SK-N-SH (cell line): ENCODE measurements at regions not wholly inside any gene's neighbourhood (a gene's known extent, or its start where the extent isn't known, plus 50 kb on each side); places are given as distances from the start of the nearest gene placed in this dataset.
A peak's percentile ranks its signal among the peaks of the same experiment; 100 is the strongest.

Source experiments
- CTCF ChIA-PET: fragments of 300-600, 350-600 bp; formaldehyde crosslinking; extraction: SDS; loops from one replicate; lab custom pipeline; 2021; lab: Yijun Ruan, JAX
- POLR2A ChIA-PET: fragments of 350-600 bp; sonication (Branson Sonifier 250); formaldehyde crosslinking; extraction: SDS; loops from one replicate; lab custom pipeline; 2020; ENCODE audit warnings: antibody characterized with exemption, inconsistent platforms; lab: Yijun Ruan, JAX
- DNase-seq: peaks from one replicate; pipeline ENCODE4 v3.0.0; 2012
- H2AFZ ChIP-seq: fragments of 200-600 bp; sonication (generic); 2 replicates; pipeline ENCODE4 v1.8.1; 2016; ENCODE audit warnings: antibody characterized with exemption, mild to moderate bottlenecking, low read depth
- H3F3A ChIP-seq: fragments of 200-600 bp; sonication (generic); replicated peaks from 2 replicates; pipeline ENCODE3; 2016; ENCODE audit warnings: antibody characterized with exemption, mild to moderate bottlenecking; ENCODE audit not compliant: insufficient read depth
- H3K27ac ChIP-seq, 2 experiments: fragments of 200-500 bp in 1 of 2; fragments of 200-600 bp in 1 of 2; sonication (Bioruptor generic) in 1 of 2; sonication (generic), shearing (Covaris generic) in 1 of 2; 2 replicates each; pipeline versions ENCODE4 v1.5.1 to v1.6.1; 2014 to 2016; ENCODE audit warnings: low read depth in 2 of 2, inconsistent platforms in 1 of 2, low read length in 1 of 2, mild to moderate bottlenecking in 1 of 2, mixed read lengths in 1 of 2
- H3K27me3 ChIP-seq: fragments of 200-600 bp; sonication (generic), shearing (Covaris generic); 2 replicates; pipeline ENCODE4 v1.6.1; 2016; ENCODE audit warnings: mixed run types; ENCODE audit not compliant: insufficient read depth
- H3K36me3 ChIP-seq, 2 experiments: fragments of 200-500 bp in 1 of 2; fragments of 200-600 bp in 1 of 2; sonication (Bioruptor generic) in 1 of 2; sonication (generic) in 1 of 2; replicated peaks in 1 of 2; 2 replicates each; pipeline versions ENCODE3 to v1.5.1; 2014 to 2016; ENCODE audit warnings: low read length in 1 of 2, mild to moderate bottlenecking in 1 of 2; ENCODE audit not compliant: insufficient read depth in 2 of 2, control insufficient read depth in 1 of 2
- H3K4me1 ChIP-seq, 2 experiments: fragments of 200-500 bp in 1 of 2; fragments of 200-600 bp in 1 of 2; sonication (Bioruptor generic) in 1 of 2; sonication (generic), shearing (Covaris generic) in 1 of 2; 2 replicates each; pipeline versions ENCODE4 v1.5.1 to v1.6.1; 2014 to 2016; ENCODE audit warnings: low read depth in 1 of 2, low read length in 1 of 2, mixed run types in 1 of 2; ENCODE audit not compliant: insufficient read depth in 2 of 2, control insufficient read depth in 1 of 2
- H3K4me2 ChIP-seq: fragments of 200-600 bp; sonication (generic), shearing (Covaris generic); 2 replicates; pipeline ENCODE4 v1.6.1; 2017; ENCODE audit warnings: mixed run types
- H3K4me3 ChIP-seq, 2 experiments: fragments of 200-500 bp in 1 of 2; fragments of 200-600 bp in 1 of 2; sonication (Bioruptor generic) in 1 of 2; sonication (generic), shearing (Covaris generic) in 1 of 2; 2 replicates each; pipeline versions ENCODE4 v1.5.1 to v1.8.1; 2014 to 2016; ENCODE audit warnings: low read depth in 2 of 2, inconsistent platforms in 1 of 2, low read length in 1 of 2, mild to moderate bottlenecking in 1 of 2, mixed read lengths in 1 of 2, moderate library complexity in 1 of 2
- H3K79me2 ChIP-seq: fragments of 200-600 bp; sonication (generic); 2 replicates; pipeline ENCODE4 v1.8.1; 2017; ENCODE audit warnings: mild to moderate bottlenecking; ENCODE audit not compliant: insufficient read depth
- H3K9ac ChIP-seq: fragments of 200-600 bp; sonication (generic); 2 replicates; pipeline ENCODE4 v1.6.1; 2017; ENCODE audit warnings: mixed run types
- H3K9me2 ChIP-seq: fragments of 200-600 bp; sonication (generic); 2 replicates; pipeline ENCODE4 v1.6.1; 2017; ENCODE audit warnings: mixed run types
- H3K9me3 ChIP-seq: fragments of 200-600 bp; sonication (generic); 2 replicates; pipeline ENCODE4 v1.6.1; 2017; ENCODE audit warnings: mixed run types, mild to moderate bottlenecking, moderate library complexity
- H4K20me1 ChIP-seq: fragments of 200-600 bp; sonication (generic); 2 replicates; pipeline ENCODE4 v1.6.1; 2017; ENCODE audit warnings: mild to moderate bottlenecking, mixed run types; ENCODE audit not compliant: insufficient read depth
- EZH2phosphoT487 ChIP-seq: fragments of 200-600 bp; sonication (generic); IDR thresholded peaks from 2 replicates; pipeline ENCODE4 v1.6.1; 2017; ENCODE audit warnings: low read depth, mixed run types, mild to moderate bottlenecking, antibody characterized with exemption, moderate library complexity, borderline replicate concordance
- FOSL2 ChIP-seq: IDR thresholded peaks from 2 replicates; pipeline ENCODE4 v1.4.0; 2012; ENCODE audit warnings: low read depth, mild to moderate bottlenecking, moderate library complexity, borderline replicate concordance
- FOXJ3 ChIP-seq: sonication (generic); formaldehyde crosslinking; IDR thresholded peaks from 2 replicates; pipeline ENCODE4 v1.5.1; 2020; ENCODE audit warnings: mild to moderate bottlenecking, missing genetic modification reagents
- GABPA ChIP-seq: IDR thresholded peaks from 2 replicates; pipeline ENCODE4 v1.4.0; 2012; ENCODE audit warnings: low read depth, mild to moderate bottlenecking
- MEF2A ChIP-seq: IDR thresholded peaks from 2 replicates; pipeline ENCODE4 v1.4.0; 2012; ENCODE audit warnings: low read depth, borderline replicate concordance
- NFIC ChIP-seq: IDR thresholded peaks from 2 replicates; pipeline ENCODE4 v1.4.0; 2012; ENCODE audit warnings: borderline replicate concordance
- REST ChIP-seq: IDR thresholded peaks from 2 replicates; pipeline ENCODE4 v1.6.1; 2012; ENCODE audit warnings: mild to moderate bottlenecking, low read depth, low read length, moderate library complexity
- TCF12 ChIP-seq: IDR thresholded peaks from 2 replicates; pipeline ENCODE4 v1.4.0; 2012
- TEAD4 ChIP-seq: IDR thresholded peaks from 2 replicates; pipeline ENCODE4 v1.4.0; 2012; ENCODE audit warnings: mild to moderate bottlenecking, borderline replicate concordance; ENCODE audit not compliant: insufficient read depth
- YY1 ChIP-seq: IDR thresholded peaks from 2 replicates; pipeline ENCODE4 v1.4.0; 2012; ENCODE audit warnings: low read depth, mild to moderate bottlenecking
- ZBTB33 ChIP-seq: IDR thresholded peaks from 2 replicates; pipeline ENCODE4 v1.4.0; 2012; ENCODE audit warnings: low read depth, borderline replicate concordance
- WGBS: methylation state at CpG from one replicate; pipeline ENCODE4 v1.1.6; 2017; ENCODE audit warnings: low lambda C conversion rate; 5-methylcytosine and 5-hydroxymethylcytosine counted together
- TF ChIP-seq, protein P1 (sequence below): fragments of 200-600 bp; sonication (generic); IDR thresholded peaks from 2 replicates; pipeline ENCODE4 v1.6.1; 2017; ENCODE audit warnings: antibody characterized with exemption, mild to moderate bottlenecking, moderate library complexity
- TF ChIP-seq, protein P2 (sequence below): IDR thresholded peaks from 2 replicates; pipeline ENCODE4 v1.4.0; 2012; ENCODE audit warnings: low read depth, borderline replicate concordance

GRCh38 chr6:28727559-28728211 lies 196.1 kb downstream of the TRIM27 start:
- H3K27ac ChIP-seq: no peak overlapping the region
- H3K4me1 ChIP-seq: peaks cover 4 to 6% of the 10 kb centered on the region in 2 experiments; a peak in 2 of 4 replicates
- peaks cover 30% of the 10 kb centered on the region for H3K27me3 ChIP-seq
- H3K4me3 ChIP-seq: peak overlapping the region; percentile 69 to 93; a peak in 3 of 4 replicates
- no peak for DNase-seq
- POLR2A ChIA-PET: no interaction called here
- no peaks in the 10 kb centered on the region for H3K79me2 ChIP-seq
- no peak overlapping the region for H3K9ac ChIP-seq
- 23% methylated on average over 9 of the region's 9 CpGs for WGBS
- H4K20me1 ChIP-seq: no peaks in the 10 kb centered on the region
- H3F3A ChIP-seq: peaks cover 20% of the 10 kb centered on the region
- H3K4me2 ChIP-seq: peak overlapping the region; percentile 92
- peak overlapping the region; percentile 99; the same call in 1 of the 2 replicates for H2AFZ ChIP-seq
- no peaks in the 10 kb centered on the region for H3K36me3 ChIP-seq
- no peak for TF ChIP-seq FOXJ3 (CRISPR knock-in tag)
- TF ChIP-seq NFIC: no peak
- no peaks in the 10 kb centered on the region for H3K9me3 ChIP-seq
- H3K9me2 ChIP-seq: no peaks in the 10 kb centered on the region
- CTCF ChIA-PET: interaction anchor here (0.7 to 2.5 kb wide), 7 partner anchors 9 to 699 kb away, joined by 3 to 5 read pairs (median 3); no protein-coding TSS in a partner anchor

DNA sequence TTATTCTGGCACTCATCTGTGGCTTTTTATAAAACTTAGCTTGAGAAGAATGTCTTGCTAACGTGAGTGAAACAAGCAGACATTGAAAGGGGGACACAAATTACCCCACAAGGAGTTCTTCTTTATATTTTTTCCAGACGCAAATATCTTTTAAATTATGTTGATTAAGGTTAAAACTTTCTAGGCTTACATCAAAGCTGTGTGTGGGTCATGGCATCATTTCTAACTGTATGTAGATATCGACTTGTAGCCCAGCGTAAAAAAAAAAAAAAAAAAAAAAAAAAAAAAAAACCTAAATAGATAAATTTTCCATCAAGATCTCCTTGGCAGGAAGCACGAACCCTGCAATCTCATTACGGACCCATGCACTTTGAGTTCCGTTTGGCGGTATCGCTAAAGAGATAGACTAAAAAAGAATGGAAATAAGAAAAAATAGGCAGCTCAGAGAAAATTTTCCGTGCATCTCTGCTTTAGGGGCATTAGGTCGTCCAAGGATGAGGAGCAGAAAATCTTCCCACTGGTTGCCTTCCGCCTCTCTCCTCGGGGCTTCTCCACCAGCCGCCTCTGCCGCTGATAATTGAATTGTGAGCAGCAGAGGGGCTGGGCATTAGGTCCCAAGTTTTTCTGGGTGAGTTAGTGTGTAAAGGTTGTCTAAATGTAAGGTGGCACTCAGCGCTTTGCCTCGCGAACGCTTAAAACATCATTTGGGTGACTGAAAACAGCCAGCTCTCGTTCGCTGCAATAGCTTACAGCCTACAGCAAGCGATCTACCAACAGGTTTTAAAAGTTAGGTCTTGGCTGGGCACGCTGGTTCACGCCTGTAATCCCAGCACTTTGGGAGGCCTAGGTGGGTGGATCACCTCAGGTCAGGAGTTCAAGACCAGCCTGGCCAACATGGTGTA lies 194.0 kb downstream of the TRIM27 start:
- WGBS: 6% methylated on average over 24 of the region's 24 CpGs
- TF ChIP-seq FOSL2 (no peak), YY1 (no peak), EZH2phosphoT487 (no peak), TEAD4 (no peak), NFIC (no peak), REST (no peak), MEF2A (no peak), TCF12 (no peak), ZBTB33 (no peak), GABPA (no peak)
- TF ChIP-seq, protein P1, sequence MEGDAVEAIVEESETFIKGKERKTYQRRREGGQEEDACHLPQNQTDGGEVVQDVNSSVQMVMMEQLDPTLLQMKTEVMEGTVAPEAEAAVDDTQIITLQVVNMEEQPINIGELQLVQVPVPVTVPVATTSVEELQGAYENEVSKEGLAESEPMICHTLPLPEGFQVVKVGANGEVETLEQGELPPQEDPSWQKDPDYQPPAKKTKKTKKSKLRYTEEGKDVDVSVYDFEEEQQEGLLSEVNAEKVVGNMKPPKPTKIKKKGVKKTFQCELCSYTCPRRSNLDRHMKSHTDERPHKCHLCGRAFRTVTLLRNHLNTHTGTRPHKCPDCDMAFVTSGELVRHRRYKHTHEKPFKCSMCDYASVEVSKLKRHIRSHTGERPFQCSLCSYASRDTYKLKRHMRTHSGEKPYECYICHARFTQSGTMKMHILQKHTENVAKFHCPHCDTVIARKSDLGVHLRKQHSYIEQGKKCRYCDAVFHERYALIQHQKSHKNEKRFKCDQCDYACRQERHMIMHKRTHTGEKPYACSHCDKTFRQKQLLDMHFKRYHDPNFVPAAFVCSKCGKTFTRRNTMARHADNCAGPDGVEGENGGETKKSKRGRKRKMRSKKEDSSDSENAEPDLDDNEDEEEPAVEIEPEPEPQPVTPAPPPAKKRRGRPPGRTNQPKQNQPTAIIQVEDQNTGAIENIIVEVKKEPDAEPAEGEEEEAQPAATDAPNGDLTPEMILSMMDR: no peak
- TF ChIP-seq, protein P2, sequence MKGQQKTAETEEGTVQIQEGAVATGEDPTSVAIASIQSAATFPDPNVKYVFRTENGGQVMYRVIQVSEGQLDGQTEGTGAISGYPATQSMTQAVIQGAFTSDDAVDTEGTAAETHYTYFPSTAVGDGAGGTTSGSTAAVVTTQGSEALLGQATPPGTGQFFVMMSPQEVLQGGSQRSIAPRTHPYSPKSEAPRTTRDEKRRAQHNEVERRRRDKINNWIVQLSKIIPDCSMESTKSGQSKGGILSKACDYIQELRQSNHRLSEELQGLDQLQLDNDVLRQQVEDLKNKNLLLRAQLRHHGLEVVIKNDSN: no peak
- H3F3A ChIP-seq: peaks cover 20% of the 10 kb centered on the region
- H3K9me3 ChIP-seq: no peaks in the 10 kb centered on the region
- H3K9ac ChIP-seq: no peak overlapping the region
- DNase-seq: no peak
- H3K9me2 ChIP-seq: no peaks in the 10 kb centered on the region
- no peak overlapping the region for H3K27ac ChIP-seq
- H3K27me3 ChIP-seq: peaks cover 49% of the 10 kb centered on the region
- peak overlapping the region; percentile 92 for H3K4me2 ChIP-seq
- ChIA-PET CTCF (interaction anchor here (1.0 to 2.5 kb wide), 4 partner anchors 10 to 374 kb away, joined by 3 to 5 read pairs (median 3); no protein-coding TSS in a partner anchor), POLR2A (no interaction called here)
- H4K20me1 ChIP-seq: no peaks in the 10 kb centered on the region
- peak overlapping the region; percentile 69 to 93; a peak in 3 of 4 replicates for H3K4me3 ChIP-seq
- H3K36me3 ChIP-seq: no peaks in the 10 kb centered on the region
- H3K79me2 ChIP-seq: no peaks in the 10 kb centered on the region
- peaks cover 4 to 6% of the 10 kb centered on the region in 2 experiments; a peak in 2 of 4 replicates for H3K4me1 ChIP-seq
- 0 out of 2 replicates have a peak overlapping the region, but pooled peaks have one; percentile 30 for H2AFZ ChIP-seq
